HG02759 (cell line): ENCODE measurements at regions not wholly inside any gene's neighbourhood (a gene's known extent, or its start where the extent isn't known, plus 50 kb on each side); places are given as distances from the start of the nearest gene placed in this dataset.

Experiments
- ATAC-seq: cut with Tn5 transposase; IDR thresholded peaks from one replicate; pipeline ENCODE4 v1.9.1; 2021; ENCODE audit warnings: mild to moderate bottlenecking, moderate library complexity; ENCODE audit not compliant: unreplicated experiment

DNA sequence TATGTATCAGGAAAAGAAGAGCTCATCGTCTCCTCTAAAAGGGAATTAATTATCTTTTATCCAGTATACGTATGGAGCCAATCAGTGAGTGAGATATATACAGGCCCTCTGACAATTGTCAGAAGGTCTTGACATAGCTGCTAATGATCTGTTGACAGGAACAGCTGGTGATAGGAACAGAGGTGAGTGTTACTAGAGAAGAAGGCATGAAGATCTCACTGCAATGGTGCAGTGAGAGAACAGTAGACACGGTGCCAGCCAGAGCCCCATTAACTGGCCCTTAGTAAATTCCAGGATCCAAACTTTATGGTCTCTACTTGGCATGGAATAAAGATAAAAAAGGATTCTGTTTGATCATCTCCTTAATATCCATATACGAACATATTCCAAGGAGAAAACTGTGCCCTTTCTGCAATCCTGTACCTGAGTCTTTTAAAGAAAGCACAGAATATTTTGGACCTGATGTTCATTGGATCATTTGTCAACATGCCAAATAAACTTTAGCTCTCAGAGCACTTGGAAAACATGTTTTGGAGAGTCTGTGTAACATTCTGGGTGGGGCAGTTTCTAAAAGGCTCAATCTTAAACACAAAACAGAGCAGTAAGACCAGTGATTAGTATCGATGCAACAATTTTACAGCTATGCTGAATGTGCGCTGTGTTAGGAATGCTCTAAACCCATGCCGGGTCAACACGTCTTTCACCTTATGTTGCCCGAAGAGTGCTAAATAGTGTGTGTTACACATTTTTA, 135.8 kb upstream of the CITED2 start:
- no peak for ATAC-seq

DNA sequence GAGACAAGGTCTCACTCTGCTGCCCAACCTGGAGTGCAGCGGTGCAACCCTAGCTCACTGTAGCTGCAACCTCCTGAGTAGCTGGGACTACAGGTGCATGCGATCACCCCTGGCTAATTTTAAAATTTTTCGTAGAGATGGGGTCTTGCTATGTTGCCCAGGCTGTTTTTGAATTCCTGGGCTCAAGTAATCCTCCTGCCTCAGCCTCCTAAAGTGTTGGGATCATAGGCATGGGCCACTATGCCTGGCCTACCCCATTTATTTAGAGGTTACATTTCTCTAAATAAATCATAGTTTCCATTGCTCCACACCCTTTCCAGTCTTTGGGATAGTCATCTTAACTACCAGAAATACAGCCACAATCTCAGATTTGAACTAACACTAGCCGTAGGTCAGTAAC, 134.7 kb upstream of the CITED2 start:
- no peak for ATAC-seq

DNA sequence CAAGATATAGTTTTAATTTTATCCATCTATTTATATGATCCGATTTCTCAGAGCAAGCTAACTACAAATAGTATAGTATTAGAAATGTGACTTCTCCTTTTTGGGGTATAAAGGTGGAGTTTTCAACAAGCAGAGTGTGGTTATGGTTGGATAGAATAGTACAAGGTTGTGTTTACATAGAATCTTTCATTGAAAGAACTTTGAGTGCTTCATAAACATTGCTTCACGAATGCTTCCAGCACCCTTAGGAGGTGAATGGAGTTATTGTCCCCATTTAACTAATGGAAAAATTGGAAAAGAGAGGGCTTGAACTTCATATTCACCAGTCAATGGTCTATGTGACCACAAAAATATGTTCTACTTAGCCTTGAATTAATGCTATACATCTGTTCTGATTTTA, 134.1 kb upstream of the CITED2 start:
- no peak for ATAC-seq

DNA sequence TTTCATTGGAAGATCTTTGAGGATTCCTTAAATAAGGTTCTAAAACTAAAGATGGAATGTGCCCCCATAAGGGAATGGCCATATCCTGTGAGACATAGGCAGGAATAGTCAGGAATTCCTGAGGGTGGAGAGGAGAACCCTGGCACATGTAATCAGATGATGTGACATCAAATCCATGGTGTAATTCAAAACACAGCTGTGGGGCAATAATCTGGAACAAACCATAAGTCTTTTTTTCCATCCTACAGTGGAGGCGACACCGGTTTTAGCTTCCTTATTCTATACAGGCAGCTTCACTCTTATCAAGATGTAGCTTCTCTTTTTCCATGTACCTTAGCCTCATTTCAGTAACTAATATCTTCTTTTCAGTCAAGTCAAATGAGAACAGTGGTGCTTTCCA, 133.6 kb upstream of the CITED2 start:
- ATAC-seq = no peak

DNA sequence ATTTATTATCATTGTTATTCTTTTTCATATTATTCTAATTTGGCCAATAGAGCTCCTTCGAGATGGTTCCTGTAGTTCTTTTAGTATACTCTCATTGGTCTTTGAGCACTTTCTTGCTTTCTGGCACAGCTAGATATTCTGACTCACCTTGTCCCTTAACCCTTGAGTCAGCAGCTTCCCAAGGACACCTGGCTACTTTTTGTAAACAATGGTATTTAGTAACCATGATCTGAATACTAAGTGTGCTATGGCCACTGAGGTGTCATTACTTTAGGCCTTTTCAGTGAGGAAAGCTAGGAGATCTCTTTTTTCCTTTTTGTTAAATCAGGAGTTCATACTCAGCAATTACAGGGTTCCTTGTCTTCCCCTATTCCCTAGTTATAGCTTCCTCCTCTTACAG, 126.5 kb upstream of the CITED2 start:
- no peak for ATAC-seq

DNA sequence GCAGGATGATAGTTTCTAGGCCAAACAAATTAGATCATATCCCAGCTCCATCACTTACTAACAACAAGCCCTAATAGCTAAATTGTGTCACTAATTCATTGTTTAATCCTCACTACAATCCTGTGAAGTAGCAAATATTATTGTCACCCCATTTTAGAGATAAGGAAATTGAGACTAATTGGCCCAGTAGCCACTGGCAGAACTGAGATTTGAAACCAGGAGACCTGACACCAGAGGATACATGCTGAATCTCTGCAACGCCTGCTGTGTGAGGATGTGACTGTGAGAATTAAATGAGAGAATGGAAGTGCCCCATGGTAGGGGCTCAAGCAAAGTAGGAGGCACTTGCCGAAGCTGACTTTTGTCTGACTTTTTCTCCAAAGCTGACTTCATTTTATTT, 124.3 kb upstream of the CITED2 start:
- ATAC-seq = no peak

DNA sequence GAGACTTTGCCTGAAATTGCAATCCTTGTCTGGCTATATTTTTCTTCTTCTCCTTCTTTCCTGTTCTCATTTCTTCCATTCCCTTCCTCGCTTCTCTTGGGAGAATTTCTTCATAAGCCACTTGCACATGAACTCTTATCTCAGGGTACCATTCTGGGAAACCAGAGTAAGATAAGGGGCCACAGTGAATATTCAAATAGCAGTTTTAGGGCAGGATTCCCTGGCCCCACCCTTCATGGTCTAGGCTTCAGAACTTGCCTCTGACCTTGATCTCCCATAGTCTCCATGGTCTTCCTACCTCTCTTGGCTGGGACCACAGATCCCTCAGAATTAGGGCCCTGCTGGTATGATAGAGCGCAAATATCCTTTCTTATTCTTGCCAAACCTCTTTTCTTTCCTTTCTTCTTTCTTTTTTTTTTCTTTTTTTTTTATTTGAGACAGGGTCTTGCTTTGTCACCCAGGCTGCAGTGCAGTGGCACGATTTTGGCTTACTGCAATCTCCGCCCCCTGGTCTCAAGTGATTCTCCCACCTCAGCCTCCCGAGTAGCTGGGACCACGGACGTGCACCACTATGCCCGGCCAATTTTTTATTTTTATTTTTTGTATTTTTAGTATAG, 123.0 kb upstream of the CITED2 start:
- no peak for ATAC-seq

DNA sequence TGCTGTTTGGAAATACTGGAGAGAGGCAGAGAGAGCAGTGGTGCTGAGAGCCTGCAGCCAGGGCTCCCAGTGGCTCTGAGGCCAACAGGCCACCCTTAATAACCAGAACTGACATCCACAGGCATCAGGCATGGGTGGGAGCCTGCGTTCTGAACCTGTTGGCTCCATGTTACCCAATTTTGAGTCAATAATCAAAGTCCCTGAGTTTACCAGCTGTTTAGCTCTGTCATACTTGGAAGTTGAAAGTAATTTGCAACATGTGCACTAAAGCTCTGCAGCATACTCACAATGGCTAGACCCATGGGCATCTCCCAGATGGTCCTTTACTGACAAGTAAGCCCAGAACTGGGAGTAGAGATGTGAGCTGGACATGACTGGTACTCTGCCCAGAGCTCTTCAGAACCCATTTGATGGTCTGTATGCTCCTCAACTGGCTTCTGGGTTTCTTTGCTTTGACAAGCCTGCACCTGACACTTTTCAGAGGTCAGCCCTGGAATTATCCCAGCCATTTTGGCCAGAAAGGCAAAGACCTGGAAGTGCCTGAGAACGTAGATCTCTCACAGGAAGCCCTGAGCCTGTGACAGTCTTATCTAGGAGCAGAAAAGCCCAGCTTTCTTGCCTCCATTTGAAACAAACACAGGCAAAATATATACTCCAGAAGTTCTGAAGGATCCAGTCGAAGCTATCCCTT, 122.4 kb upstream of the CITED2 start:
- ATAC-seq = no peak

DNA sequence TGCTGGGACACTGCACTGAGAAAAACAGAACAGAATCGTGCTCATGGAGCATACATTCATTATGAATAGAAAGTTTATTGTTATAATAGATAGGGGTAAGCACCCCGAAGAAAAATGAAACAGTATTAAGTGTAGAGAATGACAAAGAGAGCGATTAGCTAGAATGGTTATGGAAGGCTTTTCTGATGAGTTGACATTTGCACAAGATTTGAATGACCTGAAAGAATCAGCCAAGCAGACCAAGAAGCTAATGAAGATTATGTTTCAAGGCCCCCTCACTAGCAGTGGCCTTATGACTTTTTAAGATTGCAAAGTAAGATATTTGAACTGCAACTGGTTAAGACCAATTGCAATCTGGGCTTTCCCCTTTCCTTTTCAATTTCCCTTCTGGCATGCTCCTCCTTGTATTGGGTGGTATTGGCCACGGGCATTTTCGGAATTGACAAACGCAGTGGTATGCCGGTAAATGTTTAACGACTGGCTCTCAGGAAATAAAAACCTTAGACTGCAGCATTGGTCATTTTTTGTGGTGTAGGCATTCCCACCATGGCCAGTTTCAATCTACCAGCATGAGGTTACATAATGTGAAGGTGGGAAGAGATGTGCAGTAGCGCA, 120.0 kb upstream of the CITED2 start:
- no peak for ATAC-seq

DNA sequence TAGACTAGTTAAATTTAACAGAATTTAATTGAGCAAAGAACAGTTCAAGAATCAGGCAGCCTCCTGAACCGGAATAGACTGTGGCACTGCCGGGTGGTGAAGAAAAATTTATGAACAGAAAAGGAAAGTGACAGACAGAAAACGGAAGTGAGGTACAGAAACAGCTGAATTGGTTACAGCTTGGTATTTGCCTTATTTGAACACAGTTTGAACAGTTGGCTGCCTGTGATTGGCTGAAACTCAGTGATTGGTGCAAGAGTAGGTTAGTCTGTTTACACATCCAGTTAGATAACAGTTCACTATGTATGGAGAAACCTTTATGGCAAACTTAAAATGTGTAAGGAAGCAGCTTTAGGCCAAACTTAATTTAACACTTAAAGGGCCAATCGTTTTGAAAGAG, 116.0 kb upstream of the CITED2 start:
- peak; percentile 76 for ATAC-seq

DNA sequence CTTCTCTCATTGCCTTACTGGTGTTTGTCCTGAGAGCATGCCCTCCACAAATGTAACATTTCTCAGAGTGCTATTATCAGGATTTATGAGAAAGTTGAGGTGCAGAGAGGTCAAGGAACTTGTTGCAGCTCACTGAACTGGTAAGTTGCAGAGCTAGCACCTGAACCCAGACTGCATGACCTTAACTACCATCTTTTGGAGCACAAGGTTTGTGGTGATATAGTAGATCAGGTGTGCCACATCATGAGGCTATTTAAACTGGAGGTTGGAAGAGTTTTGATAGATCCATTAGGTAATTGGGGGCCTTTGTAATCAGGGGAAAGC, 112.0 kb upstream of the CITED2 start:
- ATAC-seq = no peak

DNA sequence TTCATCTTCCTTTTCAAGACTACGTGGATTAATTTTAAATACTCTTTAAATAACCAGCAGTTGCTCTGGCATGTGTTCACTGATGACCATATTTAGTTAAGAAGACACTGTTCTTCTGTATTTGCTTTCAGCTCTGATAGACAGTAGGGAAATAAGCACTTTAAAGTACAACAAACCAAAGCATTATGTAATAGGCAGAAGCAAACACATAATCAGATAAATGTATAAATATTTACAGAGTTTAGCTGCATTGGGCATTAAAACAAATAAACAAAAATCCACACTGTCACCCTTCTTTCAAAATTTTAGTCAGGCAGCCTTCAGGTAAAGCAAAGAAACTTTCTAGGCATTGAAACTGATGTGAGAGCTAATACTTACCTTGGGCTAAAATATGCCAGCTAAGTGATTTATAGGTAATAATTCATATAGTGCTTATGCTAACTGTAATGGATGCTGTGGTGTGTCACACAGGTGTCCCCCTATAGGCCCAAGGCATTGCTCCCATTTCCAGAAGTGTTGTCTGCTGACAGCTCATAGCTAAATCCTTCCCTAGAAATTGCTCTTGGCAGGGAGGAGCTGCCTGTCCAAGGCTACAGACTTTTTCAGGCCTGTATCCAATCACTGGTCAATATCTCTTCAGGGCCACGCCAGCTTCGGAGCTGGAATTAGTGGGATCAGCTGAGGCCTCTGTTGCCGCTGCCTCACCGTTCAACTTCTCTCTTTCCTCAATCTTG, 111.5 kb upstream of the CITED2 start:
- ATAC-seq = no peak

DNA sequence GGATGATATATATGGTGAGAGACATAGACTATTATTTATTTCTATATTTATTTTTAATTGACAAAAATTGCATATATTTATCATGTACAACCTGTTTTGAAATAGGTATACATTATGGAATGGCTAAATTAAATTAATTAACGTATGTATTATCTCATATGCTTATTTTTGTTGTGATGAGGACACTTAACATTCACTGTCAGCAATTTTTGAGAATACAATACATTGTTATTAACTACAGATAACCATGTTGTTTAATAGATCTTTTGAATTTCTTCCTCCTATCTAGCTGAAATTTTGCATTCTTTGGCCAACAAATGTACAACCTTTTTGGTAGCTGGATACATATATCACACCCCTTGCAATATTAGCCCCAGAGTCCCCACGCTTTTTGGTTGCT, 110.7 kb upstream of the CITED2 start:
- ATAC-seq = no peak

DNA sequence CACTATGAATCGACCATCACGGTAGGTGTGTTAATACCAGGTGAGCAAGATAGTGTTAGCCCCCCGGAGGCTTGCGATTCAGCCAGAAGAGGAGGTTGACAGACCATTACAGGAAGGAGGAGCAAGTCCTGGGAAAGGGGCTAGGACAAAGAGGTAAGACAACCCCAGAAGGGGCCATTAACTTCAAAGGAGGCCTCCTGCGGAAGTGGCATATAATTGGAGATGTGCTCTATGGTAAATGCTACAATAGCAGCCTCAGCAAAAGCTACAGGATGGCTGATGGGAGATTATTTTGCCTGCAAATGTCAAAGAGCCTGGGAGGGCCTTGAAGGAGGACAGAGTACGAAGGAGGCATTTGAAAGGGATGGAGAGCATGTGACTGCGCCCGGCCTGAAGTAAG, 108.6 kb upstream of the CITED2 start:
- no peak for ATAC-seq

DNA sequence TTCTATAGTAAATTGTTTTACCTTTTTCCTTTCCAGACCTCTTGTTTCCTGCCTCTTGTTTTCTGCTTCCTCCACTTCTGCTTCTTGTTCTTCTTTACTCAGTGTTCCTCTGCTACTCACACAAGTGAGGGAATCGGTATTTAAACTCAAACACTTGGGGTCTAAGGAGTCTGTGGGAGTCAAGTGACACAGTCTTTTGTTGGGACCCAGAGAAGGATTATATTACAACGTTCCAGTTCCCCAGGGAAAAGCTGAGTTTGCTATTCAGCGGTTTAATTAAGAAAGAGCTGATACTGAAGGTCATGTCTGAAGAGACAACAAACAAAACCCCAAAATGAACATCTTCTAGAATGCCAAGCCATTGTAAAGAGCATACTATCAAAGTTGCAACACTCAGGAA, 107.8 kb upstream of the CITED2 start:
- ATAC-seq = no peak

DNA sequence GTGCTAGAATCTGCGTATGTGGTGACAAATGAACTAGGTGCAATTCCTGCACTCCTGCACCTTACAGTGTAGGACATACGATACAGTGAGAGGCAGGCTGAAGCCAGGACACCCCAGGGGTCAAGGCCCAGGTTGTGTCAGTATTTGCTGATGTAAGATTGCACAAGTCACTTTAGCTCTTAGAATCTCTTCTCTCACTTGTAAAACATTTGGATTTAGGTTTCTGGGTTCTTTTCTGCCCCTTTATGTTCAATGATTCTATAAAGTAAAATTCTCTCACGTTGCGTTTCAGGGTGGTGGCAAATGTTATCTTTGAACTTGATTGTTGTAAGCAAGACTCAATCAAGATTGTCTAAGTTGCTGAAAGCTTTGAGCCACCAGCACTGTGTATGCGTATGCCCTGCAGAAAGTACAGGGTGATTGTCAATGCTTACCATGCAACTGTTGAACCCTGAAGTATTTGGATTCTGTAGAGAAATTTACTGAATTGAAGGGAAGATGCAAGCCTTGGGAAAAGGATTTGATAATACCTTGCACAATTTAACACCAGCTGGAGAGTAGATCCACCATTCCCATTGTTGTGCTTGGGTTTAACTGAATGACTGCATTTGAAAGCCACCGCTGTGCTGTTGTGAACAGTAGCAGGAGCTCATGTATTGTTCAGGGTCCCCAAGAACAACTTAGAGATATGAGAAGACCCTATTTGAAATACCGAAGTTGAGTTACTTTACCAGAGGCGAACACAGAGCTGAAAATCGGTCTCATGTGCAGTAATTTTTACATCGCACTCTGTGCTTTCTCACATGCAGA, 106.1 kb upstream of the CITED2 start:
- no peak for ATAC-seq

DNA sequence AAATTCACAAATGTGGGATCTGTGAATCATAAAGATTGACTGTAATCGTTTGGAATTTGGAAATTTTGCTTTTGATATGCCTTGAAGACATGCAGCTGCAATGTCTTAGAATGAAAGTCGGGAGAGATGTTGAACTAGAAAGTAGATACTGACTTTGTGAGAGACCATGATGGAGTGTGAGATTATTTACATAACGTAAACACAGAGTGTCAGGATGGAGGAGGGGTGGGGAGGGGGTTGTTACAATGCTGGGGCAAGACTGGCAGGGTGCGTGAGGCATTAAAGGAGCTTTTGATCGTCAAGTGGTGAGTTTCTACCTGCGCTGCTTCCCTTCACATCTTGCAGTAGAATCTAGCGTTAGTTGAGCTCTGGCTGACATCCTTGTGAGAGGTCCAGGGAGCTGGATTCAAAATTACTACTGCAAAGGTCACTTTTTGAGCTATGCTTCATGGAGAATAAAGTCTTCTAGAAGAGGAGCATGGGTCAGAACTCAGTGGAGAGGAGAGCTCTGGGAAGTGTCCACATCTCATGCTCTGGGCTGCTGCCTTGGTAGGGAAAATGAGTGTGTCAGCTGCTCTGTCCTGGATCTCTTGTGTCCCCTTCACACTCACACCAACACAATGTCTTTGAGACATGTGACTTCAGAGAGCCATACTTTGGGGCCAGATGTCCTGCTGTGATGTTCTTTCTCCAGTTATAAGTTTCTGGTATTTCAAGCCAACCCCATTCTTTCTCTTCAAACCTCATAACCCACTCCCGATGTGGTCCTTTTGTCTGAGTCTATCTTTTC, 105.2 kb upstream of the CITED2 start:
- ATAC-seq = no peak

DNA sequence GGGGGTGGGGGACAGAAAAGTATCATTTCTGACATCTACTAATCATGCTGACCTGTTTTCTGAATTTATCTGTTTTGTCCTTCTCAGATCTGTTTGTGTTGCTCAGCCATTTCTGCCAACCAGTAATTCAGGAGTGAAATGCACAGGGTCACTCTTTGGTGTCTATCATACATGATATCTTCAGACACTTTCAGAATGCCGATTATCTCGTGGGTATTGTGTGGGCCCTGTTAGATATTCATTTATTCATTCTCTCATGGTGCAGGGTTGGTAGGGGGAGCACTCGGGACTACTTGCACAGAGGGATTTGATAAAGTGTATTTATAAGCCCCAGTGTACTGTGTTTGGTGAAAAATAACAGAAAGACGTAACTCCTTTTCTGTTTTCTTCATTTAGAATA, 101.2 kb upstream of the CITED2 start:
- ATAC-seq = no peak

DNA sequence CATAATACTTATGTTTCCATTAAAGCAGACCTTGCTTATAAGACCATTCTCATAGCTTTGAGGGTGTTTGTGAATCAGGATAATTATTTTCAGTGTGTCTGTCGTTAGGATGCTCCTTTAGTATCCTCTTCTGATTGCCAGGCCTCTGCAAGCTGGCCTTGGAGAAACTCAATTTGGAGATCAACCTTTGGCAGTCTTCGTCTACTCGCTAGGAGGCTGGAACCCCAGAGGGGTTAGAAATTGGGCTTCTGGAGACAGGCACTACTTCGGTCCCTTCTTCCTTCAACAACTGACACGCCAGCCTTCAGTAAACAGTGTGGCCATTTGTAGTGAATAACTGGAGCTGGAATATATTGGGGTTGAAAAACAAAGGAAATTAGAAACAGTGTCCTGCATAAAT, 100.8 kb upstream of the CITED2 start:
- no peak for ATAC-seq
